GM12891 (cell line): ENCODE measurements at regions not wholly inside any gene's neighbourhood (a gene's known extent, or its start where the extent isn't known, plus 50 kb on each side); places are given as distances from the start of the nearest gene placed in this dataset.

Source experiments
- DNase-seq: peaks from one replicate; pipeline ENCODE4 v3.0.0; 2011; ENCODE audit warnings: low spot score; ENCODE audit not compliant: insufficient read length
- FAIRE-seq: peaks from 2 replicates; lab custom pipeline; 2011; peaks lifted over from hg19 to GRCh38; lab: Jason Lieb, UNC
- PAX5 ChIP-seq: IDR thresholded peaks from 2 replicates; pipeline ENCODE4 v1.6.1; 2011; ENCODE audit warnings: low read length, moderate library complexity, mild to moderate bottlenecking; ENCODE audit not compliant: insufficient read depth, severe bottlenecking
- POLR2A ChIP-seq: IDR thresholded peaks from 2 replicates; pipeline ENCODE4 v1.6.1; 2011; ENCODE audit warnings: low read depth, low read length, control low read depth
- POLR2AphosphoS5 ChIP-seq: IDR thresholded peaks from 2 replicates; pipeline ENCODE4 v1.6.1; 2011; ENCODE audit warnings: low read depth, low read length, control low read depth
- POU2F2 ChIP-seq: IDR thresholded peaks from 2 replicates; pipeline ENCODE4 v1.6.1; 2011; ENCODE audit warnings: low read depth, mild to moderate bottlenecking, control low read depth, low read length, moderate library complexity
- SPI1 ChIP-seq: IDR thresholded peaks from 2 replicates; pipeline ENCODE4 v1.6.1; 2011; ENCODE audit warnings: low read depth, low read length, control low read depth
- TAF1 ChIP-seq: IDR thresholded peaks from 2 replicates; pipeline ENCODE4 v1.6.1; 2011; ENCODE audit warnings: low read depth, low read length, control low read depth

GRCh38 chr11:129273322-129273721, 81.2 kb upstream of the ARHGAP32 start:
- TF ChIP-seq SPI1 = no peak
- no peak for TF ChIP-seq PAX5
- TF ChIP-seq POLR2A = no peak
- TF ChIP-seq TAF1 = no peak
- no peak for TF ChIP-seq POU2F2
- TF ChIP-seq POLR2AphosphoS5 = no peak
- no peak for FAIRE-seq

GRCh38 chr11:129271030-129271429, 78.9 kb upstream of the ARHGAP32 start:
- TF ChIP-seq POU2F2 (no peak), SPI1 (no peak), POLR2AphosphoS5 (no peak), PAX5 (no peak), TAF1 (no peak), POLR2A (no peak)
- no peak for DNase-seq
- FAIRE-seq = no peak

More at GRCh38 chr11:129273322-129273721, 81.2 kb upstream of the ARHGAP32 start:
- no peak for DNase-seq

GRCh38 chr11:129270446-129270845, 78.3 kb upstream of the ARHGAP32 start:
- DNase-seq (no peak), FAIRE-seq (no peak)
- TF ChIP-seq POLR2A = no peak

- no peak for TF ChIP-seq POLR2AphosphoS5
- no peak for TF ChIP-seq SPI1
- TF ChIP-seq PAX5 = no peak
- TF ChIP-seq POLR2A = no peak
- TF ChIP-seq POU2F2 = no peak
- no peak for TF ChIP-seq TAF1
- FAIRE-seq = no peak
- DNase-seq = no peak
Observed at GRCh38 chr11:129268371-129268770, 76.2 kb upstream of the ARHGAP32 start.

GRCh38 chr11:129267716-129268115, 75.6 kb upstream of the ARHGAP32 start:
- DNase-seq (no peak), FAIRE-seq (no peak)
- TF ChIP-seq SPI1 = no peak
- TF ChIP-seq POLR2A = no peak
- TF ChIP-seq POLR2AphosphoS5 = no peak
- no peak for TF ChIP-seq POU2F2
- TF ChIP-seq PAX5 = no peak
- TF ChIP-seq TAF1 = no peak

GRCh38 chr11:129266536-129266935, 74.4 kb upstream of the ARHGAP32 start:
- no peak for FAIRE-seq
- TF ChIP-seq SPI1 (no peak), TAF1 (no peak), PAX5 (no peak), POLR2AphosphoS5 (no peak), POLR2A (no peak), POU2F2 (no peak)
- no peak for DNase-seq

GRCh38 chr11:129265125-129265788, 73.1 kb upstream of the ARHGAP32 start:
- FAIRE-seq = no peak
- TF ChIP-seq TAF1 = no peak
- TF ChIP-seq SPI1 = no peak
- TF ChIP-seq POLR2A = no peak
- no peak for TF ChIP-seq PAX5

GRCh38 chr11:129264114-129264513, 72.0 kb upstream of the ARHGAP32 start:
- no peak for TF ChIP-seq POU2F2
- no peak for TF ChIP-seq SPI1
- no peak for TF ChIP-seq PAX5
- no peak for TF ChIP-seq POLR2A
- no peak for TF ChIP-seq TAF1
- no peak for TF ChIP-seq POLR2AphosphoS5
- DNase-seq (no peak), FAIRE-seq (no peak)

More at GRCh38 chr11:129265125-129265788, 73.1 kb upstream of the ARHGAP32 start:
- DNase-seq = no peak

- no peak for DNase-seq
- TF ChIP-seq POU2F2 = no peak
- no peak for FAIRE-seq
Observed at GRCh38 chr11:129260750-129261149, 68.6 kb upstream of the ARHGAP32 start.

- DNase-seq (no peak), FAIRE-seq (no peak)
- no peak for TF ChIP-seq POLR2AphosphoS5
- no peak for TF ChIP-seq POLR2A
- TF ChIP-seq PAX5 = no peak
- TF ChIP-seq SPI1 = no peak
Observed at GRCh38 chr11:129259931-129260348, 67.8 kb upstream of the ARHGAP32 start.
